Kidney capillary endothelial cell (primary cell): ENCODE measurements at regions not wholly inside any gene's neighbourhood (a gene's known extent, or its start where the extent isn't known, plus 50 kb on each side); places are given as distances from the start of the nearest gene placed in this dataset.
"Not testable (repeated sequence)": the region's sequence is repeated elsewhere in the genome, so short reads cannot be mapped to it uniquely, and the experiment has no call there.

Experiments
- DNase-seq: peaks from one replicate; pipeline ENCODE4 v3.0.0-alpha.2; 2018; ENCODE audit warnings: low spot score

DNA sequence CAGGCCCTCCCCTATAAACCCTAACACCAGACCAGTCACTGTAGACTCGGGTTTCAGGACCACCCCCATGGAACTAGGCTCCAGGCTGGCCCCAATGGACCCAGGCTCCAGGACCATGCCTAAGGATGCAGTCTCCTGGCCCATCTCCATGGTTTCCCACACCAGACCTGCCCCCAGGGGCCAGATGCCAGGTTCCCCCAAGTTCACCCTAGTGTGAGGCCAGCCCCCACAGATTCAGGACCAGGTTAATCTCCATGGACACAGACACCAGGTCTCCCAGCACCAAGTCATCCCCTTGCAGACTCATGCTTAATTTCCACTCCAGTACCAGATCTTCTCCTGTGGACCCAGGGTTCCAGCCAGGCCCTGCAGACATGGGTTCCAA lies 103.8 kb upstream of the LANCL2 start:
- no peak for DNase-seq

DNA sequence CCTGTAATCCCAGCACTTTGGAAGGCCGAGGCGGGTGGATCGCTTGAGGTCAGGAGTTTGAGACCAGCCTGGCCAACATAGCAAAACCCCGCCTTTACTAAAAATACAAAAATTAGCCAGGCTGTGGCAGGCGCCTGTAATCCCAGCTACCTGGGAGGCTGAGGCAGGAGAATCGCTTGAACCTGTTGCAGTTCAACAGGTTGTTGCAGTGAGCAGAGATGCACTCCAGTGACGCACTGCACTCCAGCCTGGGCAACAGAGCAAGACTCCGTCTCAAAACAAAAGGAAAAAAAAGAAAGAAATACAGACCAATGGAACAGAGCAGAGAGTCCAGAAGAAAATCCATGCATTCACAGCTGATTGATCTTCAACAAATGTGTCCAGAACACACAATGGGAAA lies 99.8 kb upstream of the LANCL2 start:
- not testable (repeated sequence) for DNase-seq

DNA sequence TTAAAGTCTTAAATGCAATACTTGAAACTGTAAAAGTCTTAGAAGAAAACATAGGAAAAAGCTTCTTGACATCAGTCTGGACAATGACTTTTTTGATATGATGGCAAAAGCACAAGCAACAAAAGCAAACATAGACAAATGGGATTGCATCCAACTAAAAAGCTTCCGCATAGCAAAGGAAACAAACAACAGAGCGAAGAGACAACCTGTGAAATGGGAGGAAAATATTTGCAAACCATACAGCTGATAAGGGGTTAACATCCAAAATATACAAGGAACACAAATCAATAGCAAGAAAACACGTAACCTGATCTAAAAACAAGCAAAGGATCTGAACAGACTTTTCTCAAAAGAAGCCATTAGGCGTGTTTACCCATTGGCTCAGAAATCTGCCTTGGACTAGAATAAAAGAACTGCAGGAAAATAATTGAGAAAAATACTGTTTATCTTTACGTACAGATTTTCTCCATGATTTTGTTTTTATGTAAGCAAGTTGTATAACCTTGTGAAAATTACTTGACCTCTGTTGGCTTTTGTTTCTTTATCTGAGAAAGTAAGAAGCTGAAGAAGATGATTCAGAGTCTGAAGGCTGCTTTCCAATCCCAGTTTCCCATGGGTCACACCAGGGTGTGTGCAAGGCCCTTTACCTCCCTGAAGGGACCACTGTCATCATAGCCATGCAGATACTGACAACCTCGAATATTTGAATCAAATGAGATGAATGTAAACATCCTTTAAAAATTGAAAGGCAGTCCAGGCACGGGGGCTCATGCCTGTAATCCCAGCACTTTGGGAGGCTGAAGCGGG lies 99.1 kb upstream of the LANCL2 start:
- DNase-seq = no peak

DNA sequence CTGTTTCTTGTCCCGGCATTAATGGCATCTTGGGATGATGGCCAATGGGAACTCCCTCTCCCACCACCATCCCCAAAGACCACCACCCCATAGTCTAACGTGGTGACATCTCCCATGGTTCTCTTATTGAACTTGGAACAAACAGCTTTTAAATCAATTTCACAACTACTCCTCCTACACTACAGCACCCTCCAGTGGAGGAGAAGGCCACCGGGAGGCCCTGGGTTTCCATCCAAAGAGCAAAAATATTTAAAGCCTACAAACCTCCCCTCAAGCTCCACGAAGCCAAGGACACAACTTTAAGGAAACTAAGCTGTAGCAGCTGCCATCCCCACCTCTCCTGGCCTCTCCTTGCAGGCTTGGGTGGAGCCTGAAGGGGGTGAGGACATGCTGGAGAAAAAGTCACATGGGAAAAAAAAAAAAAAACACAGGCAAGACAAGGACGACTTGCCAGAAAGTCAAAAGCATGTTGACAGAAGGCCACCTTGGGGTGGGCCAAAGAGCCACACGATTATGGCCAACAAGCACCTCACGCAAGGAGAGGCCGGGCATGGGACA lies 94.0 kb upstream of the LANCL2 start:
- DNase-seq = no peak

DNA sequence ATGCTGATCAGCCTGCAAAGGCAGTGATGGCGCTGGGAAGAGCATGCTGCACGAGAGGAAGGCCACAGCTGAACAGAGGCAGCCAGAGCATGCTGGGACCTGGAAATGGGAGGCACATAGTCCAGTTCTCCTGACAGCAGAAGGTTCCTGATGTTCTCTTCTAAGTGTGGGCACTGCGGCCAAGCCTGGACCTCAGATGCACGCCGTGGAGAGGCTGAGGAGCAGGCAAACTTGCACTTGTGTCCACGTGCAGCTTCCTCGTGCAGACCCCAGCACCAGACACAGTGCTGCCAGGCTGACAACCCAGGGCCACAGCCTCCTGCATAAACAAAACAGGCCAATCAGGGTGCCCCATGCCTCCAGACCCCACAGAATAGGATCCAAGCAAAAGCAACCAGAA lies 93.5 kb upstream of the LANCL2 start:
- DNase-seq = no peak

DNA sequence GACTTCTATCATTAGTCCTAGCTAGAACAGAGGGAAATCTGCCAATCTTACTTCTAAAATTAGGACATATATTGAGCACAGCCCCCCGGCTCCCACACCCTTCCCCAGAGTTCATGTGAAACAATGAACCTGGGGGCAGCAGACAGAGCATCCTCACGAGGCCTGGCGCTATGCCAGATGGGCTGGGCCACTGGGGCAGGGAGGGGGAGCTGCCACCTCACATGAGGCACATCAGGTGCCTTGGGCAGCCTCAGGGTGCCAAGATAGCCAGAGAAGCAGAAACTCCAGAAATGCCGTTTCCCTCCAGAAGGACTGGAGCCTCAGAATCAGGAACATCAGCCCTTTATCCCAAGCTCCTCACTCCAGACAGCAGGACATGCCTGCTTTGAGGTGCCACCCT lies 92.8 kb upstream of the LANCL2 start:
- DNase-seq = no peak

DNA sequence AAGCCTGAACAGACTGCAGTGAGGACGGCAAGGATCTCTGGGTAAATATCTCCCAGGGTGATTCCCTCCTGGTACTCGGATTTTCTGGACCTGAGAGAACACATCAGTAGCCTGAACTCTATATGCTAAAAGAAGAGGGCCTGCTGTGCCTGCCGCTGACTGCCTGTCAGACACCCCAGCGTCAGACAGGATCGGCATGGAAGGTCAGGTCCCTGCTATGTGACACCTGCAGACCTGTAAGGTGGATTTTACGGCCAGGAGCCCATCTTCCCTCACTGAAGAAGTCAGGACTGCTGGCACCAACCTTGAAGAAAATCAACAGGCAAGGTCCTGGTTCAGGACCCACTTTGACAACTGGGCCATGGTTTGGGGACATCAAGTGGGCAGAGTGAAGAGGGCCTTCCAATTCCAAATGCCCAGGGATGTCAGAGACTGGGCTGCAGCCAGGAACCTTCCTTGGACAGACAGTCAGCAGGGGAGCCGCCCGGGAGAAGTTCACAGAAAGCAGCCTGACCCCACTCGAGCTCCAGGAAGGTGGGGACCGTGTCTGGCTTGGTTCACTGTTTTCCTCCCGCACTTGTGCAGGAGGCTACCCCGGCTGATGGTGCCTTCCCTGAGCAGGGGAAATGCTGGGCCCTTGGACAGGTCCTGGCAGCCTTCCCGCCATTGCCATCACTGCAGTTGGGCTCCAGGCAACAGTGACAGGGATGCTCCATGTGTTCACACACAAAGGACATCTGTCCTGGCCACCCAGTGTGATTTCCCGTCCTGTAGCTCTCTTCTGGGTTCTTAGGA lies 91.8 kb upstream of the LANCL2 start:
- DNase-seq = no peak

DNA sequence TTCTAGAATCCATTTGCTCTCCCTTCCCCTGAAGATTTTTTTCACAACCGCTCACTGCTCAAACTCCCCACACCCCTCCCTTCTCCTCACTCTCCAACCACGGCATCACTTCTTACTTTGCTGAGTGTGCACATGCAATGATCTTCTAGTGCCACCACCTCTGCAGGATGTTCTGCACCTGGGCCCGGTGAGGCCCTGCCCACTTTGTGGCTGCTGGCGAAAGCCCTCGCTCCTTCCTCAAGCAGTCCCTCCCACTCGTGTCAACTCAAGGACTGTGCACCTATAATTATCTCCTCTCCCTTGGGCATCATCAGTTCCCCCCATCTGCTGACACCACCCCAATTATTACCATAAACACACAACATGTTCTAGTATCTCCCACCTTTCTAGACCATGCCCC lies 91.0 kb upstream of the LANCL2 start:
- no peak for DNase-seq

DNA sequence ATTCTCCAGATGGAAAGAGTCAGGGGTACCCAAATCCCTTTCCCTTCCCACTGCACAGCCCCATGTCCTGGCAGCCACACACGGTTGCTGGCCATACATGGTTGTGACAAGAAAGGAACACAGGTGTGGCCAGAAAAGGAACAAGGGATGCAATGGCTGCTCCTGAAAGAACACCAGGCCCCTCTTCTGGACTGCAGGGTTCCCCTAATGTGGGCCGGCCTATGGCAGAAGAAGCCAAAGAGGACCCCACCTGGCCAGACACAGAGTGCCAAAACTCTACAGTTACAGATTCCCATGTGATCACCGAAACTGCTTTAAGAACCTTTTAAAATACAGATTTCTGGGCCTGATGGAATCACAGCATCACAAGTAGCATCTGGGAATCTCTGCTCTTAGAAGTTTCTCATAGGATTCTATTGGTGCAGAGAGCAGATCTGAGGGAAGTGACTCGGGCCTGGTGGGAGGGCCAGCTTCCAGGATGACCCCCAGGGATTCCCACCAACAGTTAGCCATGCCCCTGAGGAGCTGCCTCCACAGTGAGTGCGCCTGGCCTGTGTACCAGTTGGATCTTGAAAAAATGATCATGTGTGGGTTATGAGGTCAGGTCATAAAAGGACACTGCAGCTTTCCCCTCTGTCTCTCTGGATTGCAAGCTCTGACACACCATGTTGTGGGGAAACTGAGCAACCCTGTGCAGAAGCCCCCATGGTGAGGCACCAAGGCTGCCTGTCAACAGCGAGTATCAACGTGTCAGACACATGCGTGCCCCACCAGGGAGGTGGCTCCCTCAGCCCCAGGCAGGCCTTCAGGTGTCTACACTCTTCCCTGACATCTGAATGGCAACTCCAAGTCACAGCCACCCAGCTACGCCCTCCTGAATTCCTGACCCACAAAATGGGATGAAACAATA lies 89.6 kb upstream of the LANCL2 start:
- DNase-seq = no peak

DNA sequence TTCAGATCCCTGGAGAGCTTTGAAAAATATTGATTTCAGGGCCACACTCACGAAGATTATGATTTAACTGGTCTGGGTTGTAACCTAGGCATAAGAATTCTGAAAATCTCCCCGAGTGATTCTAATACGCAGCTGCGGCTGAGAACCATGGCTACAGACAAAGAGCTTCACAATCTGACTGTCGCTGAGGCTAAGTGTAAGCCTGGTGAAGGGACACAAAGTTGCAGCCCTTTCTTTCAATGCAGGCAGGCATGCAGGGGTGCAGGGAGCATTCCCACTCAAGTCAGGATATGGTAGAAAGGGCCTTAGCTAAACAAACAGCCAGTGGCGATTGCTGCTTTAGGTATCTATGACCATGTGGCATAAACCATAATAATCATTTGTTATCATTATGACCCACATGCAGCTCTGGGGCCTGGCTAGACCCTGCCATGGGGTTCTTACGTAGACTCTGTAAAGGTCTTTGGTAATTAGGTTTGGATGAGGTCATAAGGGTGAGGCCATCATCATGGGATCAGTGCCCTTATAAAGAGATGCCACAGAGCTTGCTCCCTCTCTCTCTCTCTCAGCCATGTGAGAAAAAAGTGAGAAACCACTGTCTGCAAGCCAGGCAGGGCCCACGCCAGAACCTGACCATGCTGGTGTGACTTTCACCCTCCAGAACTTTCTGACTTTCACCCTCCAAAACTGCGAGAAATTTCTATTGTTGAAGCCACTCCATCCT lies 88.4 kb upstream of the LANCL2 start:
- DNase-seq = no peak

DNA sequence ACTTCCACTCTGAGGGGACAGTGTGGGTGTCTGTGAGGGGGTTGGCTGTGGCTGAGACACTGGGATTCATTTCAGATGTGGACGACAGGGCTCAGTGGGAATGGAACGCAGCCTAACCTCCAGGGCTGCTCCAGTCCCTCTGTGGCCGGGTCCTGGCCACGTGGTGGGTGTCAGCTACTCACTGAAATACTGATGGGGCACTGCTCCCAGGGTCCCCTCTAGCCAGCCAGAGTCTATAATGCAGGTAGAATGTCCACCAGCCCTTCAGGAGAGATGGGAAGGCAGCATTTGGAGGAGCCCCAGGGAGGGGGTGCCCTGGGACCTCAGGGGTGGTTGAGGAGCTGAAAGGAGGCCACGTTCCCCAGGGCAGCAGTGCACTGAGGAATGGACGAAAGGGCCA lies 87.2 kb upstream of the LANCL2 start:
- DNase-seq = no peak

DNA sequence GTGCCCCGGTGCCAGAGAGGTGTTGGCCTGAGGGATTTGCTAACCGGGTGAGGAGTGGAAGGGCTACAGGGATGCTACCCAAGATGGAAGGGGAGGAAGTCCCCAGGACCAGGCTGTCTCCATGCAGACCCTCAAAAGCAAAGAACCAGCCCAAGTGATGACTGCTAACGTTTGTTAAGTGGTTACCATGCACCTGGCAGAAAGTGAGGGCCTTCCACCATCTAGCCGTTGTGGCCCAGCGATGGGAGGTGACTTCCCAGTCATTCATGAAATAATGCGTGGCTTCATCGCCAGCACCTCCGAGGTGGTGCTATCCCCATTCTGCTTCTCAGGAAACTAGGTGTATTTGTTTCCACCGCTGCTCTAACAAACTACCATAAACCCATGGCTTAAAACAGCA lies 86.8 kb upstream of the LANCL2 start:
- DNase-seq = no peak

DNA sequence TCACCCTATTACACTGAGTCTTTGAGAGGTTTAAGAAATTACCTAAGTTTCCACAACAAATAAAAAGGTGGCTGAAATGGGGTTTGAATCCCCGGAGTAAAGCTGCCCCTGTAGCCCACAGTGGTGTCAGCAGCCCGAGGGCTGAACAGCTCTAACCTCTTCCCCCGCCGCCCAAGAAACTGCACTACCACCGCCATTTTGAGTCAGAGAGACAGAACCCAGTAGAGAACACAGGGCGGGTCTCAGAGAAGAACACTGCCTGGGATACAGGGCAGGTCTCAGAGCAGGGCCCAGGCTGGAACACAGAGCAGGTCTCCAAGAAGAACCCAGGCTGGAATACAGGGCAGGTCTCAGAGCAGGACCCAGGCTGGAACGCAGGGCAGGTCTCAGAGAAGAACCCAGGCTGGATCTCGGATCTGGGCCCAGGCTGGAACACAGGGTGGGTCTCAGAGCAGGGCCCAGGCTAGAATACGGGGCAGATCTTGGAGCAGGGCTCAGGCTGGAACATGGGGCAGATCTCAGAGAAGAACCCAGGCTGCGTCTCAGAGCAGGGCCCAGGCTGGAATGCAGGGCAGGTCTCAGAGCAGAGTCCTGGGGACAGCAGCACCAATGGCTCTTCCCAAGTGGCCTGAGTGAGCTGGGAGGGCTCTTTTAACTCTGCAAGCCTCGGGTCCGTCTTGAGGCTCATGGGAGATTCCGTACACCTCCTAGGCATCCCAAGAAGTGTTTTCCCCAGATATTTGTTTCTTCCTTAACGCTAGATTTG lies 85.9 kb upstream of the LANCL2 start:
- no peak for DNase-seq

DNA sequence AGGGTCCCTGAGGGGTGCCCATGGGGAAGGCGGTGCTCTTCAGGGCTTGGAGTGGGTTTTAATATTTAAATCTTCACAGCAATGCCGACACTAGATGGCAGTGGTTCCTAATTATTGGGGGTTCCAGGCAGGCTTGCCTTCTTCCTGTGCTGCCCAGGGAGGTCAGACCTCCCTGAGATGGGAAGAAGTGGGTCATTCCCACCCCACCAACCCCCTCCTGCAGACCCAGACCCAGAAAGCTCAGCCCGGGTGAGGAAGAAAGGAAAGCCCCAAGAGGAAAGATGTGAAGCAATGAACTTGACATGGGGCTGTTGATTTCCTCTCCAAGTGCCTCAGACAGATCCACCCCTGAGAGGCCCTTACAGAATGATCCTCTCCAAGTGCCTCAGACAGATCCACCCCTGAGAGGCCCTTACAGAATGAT lies 85.1 kb upstream of the LANCL2 start:
- DNase-seq = peak; percentile 60

DNA sequence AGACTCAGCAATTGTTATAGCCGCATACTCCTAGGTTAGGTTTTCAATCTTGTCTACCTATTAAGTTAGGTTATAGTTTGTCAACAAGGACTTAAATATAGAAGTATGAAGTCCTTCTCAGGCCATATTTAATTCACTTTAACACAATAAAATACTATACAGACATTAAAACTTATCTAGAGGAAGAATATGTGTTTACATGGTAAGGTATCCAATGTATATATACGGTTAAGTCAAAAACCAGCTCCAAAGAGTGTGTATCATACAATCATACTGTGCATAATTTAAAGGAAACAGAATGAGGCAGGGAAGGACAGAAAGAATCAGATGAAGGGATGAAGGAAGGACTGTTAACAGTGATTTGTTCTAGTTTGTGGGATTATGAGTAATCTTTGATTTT lies 79.5 kb upstream of the LANCL2 start:
- no peak for DNase-seq

DNA sequence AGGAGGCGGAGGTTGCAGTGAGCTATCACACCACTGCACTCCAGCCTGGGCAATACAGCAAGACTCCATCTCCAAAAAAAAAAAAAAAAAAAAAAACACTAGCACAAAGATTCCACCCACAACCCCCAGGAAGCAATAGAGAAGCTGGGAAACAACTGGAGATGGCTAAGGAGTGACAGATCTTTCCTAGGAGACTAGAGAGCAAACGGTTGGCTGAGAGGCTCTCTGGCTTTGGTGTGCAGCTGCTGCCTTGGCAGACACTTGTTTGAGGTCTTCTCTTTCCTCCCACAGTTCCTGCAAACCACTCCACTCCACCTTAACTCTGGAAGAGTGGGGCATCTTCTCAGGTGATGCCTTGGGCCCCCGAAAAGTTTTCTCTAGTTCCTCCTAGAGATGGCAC lies 78.5 kb upstream of the LANCL2 start:
- DNase-seq = no peak

DNA sequence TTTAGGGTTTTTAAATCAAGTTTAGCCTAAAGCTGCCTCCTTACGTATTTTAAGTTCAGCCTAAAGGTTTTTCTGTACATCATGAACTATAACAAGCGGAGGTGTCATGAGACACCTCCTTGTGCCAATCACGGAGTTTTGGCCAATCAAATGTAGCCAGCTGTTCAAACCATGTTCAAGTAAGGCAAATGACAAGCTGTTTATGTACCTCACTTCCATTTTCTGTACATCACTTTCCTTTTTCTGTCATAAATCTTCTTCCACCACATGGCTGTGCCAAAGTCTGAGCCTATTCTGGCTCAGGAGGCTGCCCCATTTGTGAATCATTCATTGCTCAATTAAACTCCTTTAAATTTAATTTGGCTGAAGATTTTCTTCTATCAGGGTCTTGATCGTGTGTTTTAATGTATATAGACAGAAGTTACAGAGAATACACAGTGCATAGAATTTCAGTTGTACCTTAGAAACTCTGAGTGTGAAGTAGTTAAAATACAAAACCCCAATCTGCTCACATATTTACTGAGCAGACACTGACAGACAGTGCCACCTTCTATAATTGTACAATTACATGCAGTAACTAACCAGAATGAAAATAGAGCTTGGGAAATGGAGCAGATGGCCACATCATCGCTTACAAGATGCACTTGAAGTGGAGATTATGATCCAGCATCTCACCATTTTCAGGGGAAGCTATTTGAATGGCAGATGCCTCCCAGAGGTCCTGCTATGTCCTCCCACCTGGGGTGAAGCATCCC lies 76.9 kb upstream of the LANCL2 start:
- no peak for DNase-seq

DNA sequence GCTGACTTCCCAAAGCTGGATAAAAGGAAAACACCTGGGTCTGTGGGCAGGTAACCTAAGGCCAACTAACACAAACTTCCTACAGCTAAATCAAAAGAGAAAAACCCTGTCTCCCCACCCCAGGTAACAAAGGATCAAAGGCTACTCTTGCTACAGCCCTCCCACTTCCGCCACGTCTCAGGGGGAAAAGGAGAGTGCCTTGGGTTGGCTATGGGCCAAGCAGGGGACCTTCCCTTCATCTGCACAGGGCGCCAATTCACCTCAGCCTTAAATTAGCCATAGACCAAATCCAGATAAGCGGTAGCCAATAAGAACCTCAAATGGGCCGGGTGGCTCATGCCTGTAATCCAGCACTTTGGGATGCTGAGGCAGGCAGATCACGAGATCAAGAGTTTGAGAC lies 69.1 kb upstream of the LANCL2 start:
- DNase-seq = no peak

DNA sequence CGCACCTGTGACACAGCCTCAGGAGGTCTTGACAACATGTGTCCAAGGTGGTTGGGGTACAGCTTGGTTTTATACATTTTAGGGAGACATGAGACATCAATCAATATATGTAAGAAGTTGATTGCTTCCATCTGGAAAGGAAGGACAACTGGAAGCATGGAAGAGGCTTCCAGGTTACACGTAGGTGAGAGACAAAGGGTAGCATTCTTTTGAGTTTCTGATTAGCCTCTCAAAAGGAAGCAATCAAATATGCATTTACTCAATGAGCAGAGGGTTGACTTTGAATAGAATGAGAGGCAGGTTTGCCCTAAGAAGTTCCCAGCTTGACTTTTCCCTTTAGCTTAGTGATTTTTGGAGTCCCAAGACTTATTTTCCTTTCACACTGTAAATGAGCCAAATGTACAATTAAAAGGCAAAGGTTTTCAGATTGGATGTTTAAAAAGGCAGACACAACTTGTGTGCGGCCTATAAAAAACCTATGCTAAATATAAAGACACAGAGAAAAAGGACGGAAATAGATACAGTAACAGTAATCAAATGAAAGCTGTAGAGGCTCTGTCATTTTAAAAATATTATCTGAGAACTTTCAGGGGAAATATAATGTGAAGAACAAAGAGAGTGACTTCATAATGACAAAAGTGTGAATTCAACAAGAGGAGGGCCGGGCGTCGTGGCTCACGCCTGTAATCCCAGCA lies 65.7 kb upstream of the LANCL2 start:
- no peak for DNase-seq
